NCI-H226 (cell line): ENCODE measurements at regions not wholly inside any gene's neighbourhood (a gene's known extent, or its start where the extent isn't known, plus 50 kb on each side); places are given as distances from the start of the nearest gene placed in this dataset.
A peak's percentile ranks its signal among the peaks of the same experiment; 100 is the strongest.

Experiments
- DNase-seq: peaks from one replicate; pipeline ENCODE4 v3.0.0-alpha.2; 2015

DNA sequence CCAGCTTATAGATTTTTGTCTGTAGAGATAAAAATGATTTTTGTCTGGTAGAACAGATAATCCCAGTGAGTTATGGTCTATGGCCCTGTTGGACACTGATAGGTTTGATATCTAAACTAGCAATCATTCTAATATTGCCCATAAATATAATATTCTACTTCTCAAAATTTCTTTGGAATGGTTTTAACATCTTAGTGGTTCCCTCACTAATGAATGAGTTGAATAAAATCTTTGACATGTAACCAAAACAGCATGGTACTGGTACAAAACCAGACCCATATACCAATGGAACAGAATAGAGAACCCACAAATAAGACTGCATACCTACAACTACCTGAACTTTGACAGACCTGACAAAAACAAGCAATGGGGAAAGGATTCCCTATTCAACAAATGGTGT is 219.7 kb downstream of the SEC61B start:
- no peak for DNase-seq

DNA sequence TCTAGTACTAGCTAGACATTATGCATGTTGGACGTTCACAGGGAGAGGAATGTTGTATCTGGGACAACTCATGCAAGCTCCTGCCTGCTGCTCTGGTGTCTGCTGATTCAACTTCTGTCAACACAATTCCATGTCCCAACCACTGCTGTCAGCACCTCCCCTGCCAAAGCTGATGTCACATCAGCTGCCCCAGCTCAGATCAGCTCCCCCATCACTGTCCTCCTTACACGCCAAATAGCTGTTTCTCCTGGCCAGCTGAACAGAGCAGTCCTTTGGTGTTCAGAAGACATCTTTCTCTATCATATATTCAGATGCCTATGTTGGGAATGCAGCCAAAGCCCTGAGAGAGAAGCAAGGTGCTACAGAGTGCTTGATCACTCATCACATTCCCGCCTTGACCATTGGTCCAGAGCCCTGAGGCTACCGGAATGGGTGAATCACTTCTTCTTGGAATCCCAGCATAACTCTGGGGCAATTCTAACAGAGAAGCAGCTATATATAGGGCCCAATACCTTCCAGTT is 223.3 kb downstream of the SEC61B start:
- peak; percentile 96 for DNase-seq

DNA sequence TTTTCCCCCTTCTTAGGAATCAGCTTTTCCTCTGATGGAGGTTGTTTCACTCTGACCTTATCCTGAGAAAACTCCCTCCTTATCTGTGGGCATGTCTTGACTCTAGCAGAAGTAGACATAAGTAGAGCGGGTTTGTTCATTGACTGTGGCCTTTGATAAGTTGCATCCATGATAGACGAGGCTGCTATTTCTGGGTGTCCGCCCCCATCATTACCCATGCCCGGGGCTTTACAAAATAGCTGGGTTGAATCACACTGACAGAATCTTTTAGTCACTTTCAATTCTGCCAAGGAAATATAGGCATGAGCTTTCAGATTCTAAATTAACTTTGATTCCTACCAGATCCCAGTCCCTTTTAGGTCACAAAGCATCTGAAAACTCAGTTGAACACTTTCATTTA is 223.8 kb downstream of the SEC61B start:
- DNase-seq: no peak

DNA sequence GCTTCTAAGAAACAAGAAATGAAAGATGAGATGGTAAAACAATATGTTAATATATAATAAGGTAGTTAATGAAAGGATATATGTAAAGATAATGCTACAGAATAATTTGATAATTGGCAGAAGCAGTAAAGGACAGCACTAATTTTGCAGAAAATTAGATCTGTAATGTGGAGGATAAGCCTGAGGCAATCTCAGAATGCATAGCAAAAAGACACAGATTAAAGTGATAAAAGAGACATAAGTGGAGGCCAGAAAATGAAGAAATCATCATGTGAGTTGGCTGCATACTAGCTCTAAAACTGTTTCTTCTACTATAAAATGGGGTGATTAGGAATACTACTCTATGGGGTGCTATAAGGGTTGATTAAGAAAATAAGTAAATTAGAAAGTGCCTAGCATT is 225.9 kb downstream of the SEC61B start:
- DNase-seq: no peak

DNA sequence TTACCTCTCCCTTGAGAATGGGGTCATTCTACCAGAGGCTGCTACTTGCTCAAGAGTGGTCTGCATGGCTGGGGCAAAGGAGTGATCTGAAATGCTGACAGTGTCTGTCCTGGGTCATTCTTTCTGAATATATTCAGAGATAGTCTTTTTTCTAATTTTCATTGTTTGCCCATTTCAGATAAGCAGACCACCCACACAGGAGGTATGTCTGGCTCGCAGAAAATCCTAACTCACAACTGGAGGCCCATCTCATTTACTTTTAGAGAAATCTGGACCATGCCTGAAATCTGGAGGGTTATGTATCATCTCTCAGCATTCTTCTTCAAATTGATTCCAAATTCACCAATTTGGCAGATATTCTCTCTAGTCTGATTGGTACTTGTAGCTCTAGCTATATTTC is 227.6 kb downstream of the SEC61B start:
- no peak for DNase-seq

DNA sequence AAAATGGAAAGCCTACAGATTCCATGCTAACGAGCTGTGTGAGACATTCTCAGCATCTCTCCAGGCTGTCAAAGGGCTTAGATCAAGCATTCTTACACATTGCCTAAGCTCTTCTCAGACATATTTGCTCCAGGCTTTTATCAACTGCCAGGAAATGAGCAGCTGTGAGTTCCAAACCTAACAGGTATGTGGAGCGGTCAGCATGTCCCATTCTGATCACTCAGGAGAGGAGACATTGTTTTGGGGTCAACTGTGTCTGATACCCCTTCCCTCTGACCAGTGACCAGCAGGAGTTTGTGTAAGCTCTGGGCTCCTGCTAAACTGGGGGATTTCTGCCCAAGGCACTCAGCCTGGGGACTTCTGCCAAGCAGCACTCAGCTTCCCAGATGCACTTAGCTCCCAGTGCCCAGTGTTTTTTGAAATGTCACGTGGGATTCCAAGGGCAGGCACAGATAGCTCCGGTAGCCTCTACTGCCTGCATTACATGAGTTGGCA is 229.1 kb downstream of the SEC61B start:
- DNase-seq: peak; percentile 51

DNA sequence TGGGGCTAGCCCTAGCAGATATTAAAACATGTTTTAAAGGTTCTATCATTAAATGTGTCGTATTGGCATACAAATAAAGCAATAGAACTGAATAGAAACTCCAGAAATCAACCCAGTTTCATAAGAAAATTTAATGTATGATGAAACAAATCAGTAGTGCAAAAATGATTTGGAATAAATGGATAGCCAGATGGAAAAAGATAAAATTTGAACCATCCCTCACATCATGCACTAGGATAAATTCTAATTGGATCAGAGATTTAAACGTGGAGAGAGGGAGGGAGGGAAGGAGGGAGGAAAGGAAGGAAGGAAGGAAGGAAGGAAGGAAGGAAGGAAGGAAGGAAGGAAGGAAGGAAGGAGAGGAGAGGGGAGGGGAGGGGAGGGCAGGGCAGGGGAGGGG is 235.3 kb downstream of the SEC61B start:
- DNase-seq: no peak

DNA sequence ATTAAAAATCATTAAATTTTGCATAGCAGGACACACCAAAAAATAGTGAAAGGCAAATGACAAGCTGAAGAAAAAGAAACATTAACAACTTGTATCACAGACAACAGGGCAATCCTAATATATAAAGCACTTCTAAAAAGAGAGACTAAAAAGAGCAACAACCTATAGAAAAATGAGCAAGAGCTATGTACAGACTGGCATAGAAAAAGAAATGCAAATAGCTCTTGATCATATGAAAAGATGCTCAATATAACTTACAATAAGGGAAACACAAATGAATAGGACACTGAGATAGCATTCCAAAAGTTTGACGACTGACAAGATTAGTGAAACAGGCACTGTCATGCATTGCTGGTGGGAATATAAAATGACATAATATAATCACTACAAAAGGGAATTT is 235.9 kb downstream of the SEC61B start:
- no peak for DNase-seq

DNA sequence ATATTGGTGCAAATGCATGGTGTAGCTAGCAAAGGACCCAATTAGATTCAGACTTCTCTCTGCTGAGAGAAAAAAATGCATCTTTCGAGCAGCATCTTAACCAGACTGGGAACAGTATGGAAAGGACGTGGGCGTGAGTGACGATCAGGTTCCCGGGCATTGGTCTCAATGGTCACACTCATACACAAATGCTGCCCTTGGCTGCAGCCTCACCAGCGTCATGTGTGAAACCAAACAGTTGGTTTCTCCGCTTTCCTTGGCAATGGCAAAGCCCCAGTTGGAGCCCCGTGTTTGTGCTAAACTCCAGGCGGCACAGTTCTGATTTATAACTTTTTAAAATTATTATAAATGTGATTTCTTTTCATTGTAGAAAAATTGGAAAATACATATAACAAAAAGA is 237.8 kb downstream of the SEC61B start:
- no peak for DNase-seq

DNA sequence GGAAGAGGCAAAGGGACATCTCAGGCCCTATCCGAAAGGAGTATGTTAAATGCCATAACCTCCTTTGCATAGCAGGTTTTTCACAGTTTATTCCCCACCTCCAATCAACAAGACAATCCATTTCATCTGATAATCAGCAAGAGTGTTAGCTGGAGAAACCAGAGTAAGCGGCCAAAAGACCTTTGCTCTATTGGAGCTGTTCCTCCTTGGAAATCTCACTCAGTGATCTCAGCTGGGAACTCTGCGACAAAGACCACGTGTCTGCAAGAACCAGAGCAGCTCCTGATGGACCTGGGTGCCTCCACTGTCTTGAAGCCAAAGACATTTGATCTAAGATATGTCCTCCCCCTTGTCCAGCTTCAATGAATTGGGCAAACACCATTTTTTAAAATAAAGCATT is 241.0 kb downstream of the SEC61B start:
- no peak for DNase-seq

DNA sequence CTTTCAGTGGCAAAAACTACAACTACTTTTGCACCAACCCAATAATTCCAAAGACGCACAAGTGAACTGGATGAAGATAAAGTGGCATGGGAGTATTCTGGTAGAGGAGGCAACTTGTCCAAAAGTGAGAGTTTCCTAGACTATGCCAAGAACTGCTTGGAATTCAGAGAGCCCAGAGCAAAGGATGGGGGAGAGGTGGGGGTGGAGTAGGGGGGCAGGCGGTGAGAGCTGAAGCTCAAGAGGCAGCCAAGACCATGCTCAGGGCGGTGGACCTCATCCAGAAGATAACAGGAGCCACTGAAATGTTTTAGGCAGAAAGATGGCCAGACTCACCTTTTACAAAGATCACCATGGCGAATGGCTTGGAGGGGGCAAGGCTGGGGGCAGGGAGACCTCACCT is 242.5 kb downstream of the SEC61B start:
- DNase-seq: no peak

DNA sequence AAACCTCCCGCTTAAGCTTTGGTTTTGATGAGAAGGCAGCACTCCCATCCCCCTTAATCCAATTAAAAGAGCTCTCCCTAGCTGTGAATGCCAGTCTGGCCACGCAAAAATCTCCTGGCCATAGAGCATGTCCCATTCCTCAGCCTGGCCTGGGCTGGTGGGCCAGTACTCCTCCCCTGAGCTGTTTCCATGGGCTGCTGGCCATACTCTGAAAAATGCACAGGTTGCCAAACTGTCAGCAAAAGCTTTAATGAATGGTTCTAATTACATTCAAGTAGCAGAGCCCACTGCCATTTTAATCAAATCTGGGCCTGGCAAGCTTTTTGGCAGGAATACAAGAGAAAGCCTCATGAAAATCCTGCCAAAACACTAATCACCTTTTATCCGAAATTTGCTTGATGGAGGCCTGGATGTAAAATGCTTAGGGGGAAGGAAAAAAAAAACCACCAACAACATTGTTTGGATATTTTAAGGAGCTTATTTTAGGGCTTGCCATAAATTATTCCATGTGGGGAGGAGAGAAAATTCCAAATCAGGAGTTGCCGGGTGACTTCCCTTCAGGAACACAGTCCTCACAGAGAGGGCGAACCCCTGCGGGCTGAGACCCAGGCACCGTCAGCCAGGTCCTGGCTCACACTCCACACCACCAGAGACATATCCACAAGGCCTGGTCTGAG is 243.3 kb downstream of the SEC61B start:
- no peak for DNase-seq

DNA sequence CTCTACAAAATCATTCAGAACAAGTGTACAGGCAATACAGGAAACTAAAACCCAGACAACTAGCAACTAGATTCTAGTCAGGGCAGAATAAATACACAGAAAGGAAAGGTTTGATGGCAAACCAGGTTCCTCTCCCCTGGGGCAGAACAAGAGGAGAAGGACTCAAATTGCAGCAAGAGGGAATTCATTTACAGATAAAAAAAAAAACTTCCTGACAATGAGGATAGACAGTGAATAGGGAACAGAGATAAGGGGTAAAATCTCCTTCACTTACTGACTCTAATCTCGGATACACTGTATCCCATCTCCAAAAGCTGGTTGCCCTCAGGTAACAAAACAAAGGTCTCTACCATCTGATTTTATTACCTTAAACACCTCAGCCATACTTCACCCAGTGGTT is 244.0 kb downstream of the SEC61B start:
- DNase-seq: no peak

DNA sequence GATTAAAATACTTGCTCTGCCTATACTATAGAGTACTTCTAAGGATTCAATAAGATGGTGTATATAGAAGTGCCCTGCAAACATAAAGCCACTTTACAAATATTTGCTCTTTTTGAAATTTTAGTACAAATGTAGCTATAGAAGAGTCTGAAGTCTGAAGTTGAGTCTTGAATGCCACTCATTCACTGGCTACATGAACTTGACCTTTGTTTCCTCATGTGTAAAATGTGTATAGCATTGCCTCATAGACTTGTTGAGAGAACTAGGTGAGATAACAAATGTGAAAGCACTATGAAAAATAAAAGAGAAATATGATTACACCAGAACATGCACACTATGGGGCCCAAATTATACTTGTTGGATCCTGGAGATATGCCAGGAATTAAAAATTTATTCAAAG is 244.7 kb downstream of the SEC61B start:
- DNase-seq: no peak

DNA sequence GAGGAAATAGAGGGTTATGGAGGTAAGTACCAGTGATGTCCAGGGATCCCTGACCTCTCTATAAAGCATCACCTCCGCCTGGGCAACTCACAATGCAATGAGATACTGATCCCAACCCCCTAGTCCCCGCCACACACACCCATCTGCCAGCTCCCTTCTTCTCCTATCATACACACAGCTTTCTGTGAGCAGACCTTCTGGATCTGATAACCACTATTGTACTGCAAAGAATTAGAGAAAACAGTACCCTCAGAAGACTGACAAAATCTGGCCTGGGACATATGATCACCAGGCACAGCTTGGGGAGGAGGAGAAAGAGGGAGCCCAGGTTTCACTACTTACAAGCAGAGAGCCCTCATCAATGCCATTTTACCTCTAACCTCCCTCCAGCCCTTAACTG is 249.0 kb downstream of the SEC61B start:
- no peak for DNase-seq

DNA sequence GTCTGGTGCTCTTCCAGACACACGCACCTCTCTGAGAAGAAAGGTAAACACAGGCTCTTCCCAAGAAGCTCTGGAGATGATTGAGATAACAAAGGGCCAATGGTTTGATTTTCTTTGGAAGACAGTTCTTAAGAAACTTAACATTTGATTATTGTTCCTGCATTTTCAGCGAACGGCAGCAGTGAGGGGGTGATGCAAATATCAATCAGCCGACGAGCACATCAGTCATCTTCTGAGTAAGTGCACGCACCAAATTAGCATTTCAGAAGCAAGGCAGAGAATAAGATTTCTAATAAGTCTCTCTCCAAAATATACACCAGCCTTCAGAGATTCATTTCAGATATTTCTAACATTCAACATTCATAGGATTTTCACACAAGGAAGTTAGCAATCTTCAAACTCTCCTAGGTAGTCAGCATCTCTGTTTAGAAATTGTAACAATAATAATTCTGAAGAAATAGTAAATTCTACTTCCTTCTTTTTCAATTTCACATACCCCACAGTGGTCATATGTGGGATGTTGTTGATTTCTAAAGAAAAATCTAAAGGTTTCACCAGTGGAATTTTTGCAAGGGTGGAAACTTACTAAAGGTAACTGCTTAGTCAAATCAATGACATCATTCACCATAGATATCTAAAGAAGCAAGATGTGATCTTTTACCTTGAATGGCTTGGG is 250.3 kb downstream of the SEC61B start:
- DNase-seq: no peak

DNA sequence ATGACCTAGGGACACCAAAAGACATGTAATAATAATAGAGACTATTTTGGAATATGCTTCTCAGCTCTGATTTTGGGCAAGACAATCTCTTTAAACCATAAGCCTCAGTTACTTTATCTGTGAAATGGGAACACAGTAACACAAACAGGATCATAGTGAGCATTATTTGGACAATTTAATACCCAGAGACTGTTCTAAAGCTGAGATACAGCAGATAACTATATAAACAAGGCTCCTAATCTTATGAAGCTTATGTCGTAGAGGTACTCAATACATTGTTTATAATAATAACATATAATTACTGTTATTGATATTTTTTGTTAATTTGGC is 250.8 kb downstream of the SEC61B start:
- DNase-seq: no peak

DNA sequence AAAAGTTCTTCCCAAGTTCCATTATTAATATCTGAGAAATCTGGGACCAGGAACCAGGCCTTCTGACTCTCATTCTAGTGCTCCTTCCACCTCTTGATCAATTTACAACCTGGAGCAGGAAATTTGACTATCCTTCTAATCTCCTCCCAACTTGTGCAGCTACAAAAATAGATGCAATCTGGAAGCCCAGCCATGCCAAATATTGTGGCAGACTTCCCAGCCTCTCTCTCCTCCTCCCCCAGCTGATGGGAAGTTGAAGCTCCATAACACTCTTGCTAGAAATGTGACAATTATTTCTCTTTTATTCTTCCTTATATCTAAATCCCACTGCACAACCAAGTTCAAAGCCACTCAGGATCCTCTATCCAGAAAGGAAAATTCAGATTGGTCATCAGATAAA is 252.1 kb downstream of the SEC61B start:
- no peak for DNase-seq

DNA sequence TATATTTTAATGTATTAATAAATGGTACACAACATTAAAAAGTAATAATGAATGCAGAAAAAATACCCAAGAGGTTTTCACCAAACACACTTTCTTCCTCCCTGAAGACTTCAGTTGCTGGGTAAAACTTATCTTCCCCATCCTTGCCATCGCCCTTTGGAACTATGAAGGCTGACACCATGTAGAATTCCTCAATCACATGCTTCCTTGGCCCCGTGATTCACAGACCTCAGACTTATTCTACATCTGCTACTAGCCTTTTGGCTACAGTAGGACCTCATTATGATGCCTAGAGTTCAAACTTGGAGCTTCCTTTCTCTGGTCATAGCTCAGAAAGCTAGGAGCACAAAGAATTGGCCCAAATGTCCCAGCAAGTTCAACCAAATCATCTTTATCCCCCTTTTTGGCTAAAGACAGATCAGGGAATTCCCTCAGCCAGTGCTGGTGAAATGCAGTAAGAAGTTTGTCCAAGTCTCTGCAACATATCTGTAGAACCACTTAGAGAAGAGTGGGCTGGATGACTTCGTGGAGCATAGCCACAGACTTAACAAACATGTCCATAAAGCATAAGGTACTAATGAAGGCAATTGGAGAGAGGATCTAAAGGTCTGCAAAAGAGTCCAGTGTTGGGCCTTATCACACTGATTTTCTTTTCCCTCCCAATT is 253.5 kb downstream of the SEC61B start:
- no peak for DNase-seq

DNA sequence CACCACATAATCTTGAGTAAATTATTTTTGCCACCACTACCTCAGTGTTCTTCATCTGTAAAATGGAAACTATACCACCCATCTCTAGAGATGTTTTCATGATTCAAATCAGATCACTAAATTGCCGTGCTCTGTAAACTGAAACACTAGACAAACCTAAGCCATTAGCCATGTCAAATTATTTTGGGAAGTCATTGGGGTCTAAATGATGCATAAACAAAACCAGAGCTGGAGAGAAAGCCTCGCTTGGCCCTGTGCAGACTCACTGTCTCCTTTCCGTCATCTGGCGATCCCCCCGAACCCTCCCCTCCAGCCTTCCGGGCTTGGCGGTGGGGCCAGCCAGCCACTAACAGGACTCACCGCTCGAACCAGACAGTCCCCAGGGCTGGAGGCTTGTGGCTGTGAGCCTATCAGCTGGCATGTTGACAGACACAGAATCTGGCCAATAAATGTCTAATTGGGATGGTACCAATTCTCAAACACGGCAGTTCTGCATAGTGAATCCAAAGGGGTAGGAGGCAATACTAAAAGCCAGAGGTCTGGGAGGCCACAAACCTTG is 256.5 kb downstream of the SEC61B start:
- DNase-seq: no peak

DNA sequence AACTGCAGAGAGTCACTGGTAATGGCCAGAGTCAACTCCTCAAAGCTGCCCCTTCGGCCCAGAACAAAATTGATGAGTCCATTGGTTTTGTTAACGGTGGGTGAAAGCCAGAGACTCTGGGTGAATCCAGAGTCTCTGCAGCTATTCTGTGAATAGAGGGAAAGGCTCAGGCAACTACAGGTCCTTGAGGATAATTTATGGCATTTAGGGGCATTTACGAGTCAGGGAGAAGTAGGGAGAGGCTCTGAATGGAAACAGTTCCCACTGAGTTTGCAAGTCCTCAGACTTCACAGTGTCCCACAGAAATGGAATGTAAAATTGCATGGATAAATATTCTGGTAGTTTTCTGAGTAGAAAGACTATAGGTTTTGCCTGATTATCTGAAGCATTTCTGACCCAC is 257.8 kb downstream of the SEC61B start:
- DNase-seq: no peak

DNA sequence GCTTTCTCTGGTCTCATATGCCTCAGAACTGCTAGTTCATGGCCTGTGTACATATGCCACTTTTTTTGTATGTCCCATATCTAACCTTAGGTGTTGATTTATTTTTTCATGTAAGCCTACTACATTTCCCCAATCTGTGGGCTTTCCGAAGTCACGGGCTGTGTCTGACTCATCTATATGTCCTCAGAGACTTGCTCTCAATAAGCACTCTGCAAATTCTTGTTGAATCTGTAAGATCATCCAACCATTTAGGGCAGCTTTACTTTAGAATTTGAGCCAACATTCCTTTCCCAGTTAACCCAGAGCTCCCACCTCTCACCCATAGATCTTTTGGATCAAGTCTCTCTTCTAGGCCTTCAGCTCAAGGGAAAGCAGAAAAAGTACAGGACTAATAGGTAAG is 263.4 kb downstream of the SEC61B start:
- DNase-seq: peak; percentile 23

DNA sequence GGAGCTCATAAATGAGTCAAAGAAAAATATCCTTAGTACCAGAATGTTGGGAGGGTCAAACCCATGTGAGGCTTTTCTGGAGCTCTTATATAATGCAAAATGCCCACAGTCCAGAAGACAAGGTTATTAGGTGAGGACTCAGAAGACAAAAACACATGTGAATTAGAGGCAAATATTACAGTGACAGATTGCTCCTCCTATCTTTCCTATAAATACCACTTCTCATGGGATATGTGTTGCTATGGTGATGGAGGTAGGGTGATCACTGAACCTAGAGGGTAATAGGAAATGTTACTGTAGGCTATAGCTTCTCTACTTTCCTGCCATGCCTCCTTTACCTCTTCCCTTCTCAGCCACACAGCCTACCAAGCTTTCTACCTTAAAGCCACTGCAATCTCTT is 264.6 kb downstream of the SEC61B start:
- DNase-seq: no peak
